Chondrocyte (in vitro differentiated cells): ENCODE measurements at regions not wholly inside any gene's neighbourhood (a gene's known extent, or its start where the extent isn't known, plus 50 kb on each side); places are given as distances from the start of the nearest gene placed in this dataset.

Experiments
- DNase-seq: peaks from one replicate; pipeline ENCODE4 v3.0.0; 2021; ENCODE audit warnings: mixed read lengths, low spot score
- H3K27ac Mint-ChIP-seq: one replicate; pipeline ENCODE4 v1.8.0; 2021; ENCODE audit warnings: mild to moderate bottlenecking, moderate library complexity, mixed read lengths; ENCODE audit not compliant: unreplicated experiment
- H3K27me3 Mint-ChIP-seq: 2 replicates; pipeline ENCODE4 v1.8.0; 2021; ENCODE audit warnings: low read depth, mixed read lengths
- H3K36me3 Mint-ChIP-seq: 2 replicates; pipeline ENCODE4 v1.8.0; 2021; ENCODE audit warnings: low read depth, mixed read lengths
- H3K4me1 Mint-ChIP-seq: 2 replicates; pipeline ENCODE4 v1.8.0; 2021; ENCODE audit warnings: low read depth, mild to moderate bottlenecking, mixed read lengths
- H3K4me3 Mint-ChIP-seq: one replicate; pipeline ENCODE4 v1.8.0; 2021; ENCODE audit warnings: mild to moderate bottlenecking, moderate library complexity, mixed read lengths; ENCODE audit not compliant: unreplicated experiment
- H3K9me3 Mint-ChIP-seq: 2 replicates; pipeline ENCODE4 v1.8.0; 2021; ENCODE audit warnings: low read depth, mixed read lengths
- TF ChIP-seq, protein P1 (sequence below): fragments of 200-600 bp; sonication (generic); IDR thresholded peaks from 2 replicates; pipeline ENCODE4 v1.5.0; 2021; ENCODE audit warnings: antibody characterized with exemption, mild to moderate bottlenecking, moderate library complexity

DNA sequence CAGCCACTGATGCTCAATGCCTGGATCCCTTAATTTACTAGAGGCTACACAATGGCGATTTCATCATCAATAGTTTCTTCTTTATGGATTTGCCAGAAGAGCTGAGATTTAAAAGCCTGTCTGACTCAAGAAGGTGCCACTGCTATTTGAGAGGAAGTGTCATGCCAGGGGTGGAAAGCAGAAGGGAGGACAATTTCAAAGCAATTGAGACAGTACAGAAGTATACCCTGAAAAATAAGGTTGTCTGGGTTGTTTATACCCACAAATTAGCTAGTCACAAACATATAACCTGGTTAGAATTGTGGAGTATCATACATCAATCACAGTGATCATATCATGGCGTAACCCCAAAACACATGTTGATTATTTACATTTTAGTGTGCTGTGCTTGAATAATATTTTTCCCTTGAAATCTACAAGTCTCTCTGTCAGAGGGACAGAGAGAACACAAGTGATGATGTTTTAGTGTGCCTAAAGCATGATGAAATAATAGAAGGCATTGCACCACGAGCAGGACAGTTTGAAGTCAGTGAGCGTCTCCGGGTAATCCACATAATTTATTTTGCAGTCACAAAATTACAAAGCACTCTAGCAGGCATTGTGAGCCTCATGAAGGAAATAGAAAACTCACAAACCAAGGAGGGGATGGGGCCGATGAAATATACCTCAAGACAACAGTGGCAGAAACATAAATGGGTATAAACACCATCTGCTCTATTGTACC, 312.2 kb upstream of the SPRED2 start:
- peaks cover 17% of the 10 kb centered on the region for H3K4me1 Mint-ChIP-seq
- H3K27me3 Mint-ChIP-seq = peaks cover 7% of the 10 kb centered on the region
- no peaks in the 10 kb centered on the region for H3K9me3 Mint-ChIP-seq
- TF ChIP-seq, protein P1, sequence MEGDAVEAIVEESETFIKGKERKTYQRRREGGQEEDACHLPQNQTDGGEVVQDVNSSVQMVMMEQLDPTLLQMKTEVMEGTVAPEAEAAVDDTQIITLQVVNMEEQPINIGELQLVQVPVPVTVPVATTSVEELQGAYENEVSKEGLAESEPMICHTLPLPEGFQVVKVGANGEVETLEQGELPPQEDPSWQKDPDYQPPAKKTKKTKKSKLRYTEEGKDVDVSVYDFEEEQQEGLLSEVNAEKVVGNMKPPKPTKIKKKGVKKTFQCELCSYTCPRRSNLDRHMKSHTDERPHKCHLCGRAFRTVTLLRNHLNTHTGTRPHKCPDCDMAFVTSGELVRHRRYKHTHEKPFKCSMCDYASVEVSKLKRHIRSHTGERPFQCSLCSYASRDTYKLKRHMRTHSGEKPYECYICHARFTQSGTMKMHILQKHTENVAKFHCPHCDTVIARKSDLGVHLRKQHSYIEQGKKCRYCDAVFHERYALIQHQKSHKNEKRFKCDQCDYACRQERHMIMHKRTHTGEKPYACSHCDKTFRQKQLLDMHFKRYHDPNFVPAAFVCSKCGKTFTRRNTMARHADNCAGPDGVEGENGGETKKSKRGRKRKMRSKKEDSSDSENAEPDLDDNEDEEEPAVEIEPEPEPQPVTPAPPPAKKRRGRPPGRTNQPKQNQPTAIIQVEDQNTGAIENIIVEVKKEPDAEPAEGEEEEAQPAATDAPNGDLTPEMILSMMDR = no peak
- H3K27ac Mint-ChIP-seq = no peak overlapping the region
- H3K36me3 Mint-ChIP-seq = no peaks in the 10 kb centered on the region
- no peak for DNase-seq
- no peak overlapping the region for H3K4me3 Mint-ChIP-seq

DNA sequence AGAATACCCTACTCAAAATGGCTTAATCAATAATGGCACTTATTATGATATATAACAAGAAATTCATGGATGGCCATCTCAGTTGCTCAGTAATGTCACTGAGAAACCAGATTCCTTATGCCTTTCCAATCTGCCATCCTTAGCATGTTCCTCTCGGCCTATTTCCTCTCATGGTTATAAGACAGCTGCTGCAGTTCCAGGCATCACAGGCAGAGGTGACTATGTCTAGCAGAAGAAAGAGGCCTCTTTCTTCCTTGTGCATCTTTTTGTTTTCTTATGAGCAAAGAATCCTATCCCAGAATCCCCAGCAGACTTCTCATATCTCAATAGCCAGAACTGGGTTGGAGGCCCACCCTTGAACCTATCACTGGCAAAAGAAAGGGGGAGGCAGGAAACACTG, 310.6 kb upstream of the SPRED2 start:
- Mint-ChIP-seq H3K9me3 (no peaks in the 10 kb centered on the region), H3K27ac (no peak overlapping the region), H3K4me1 (peaks cover 10% of the 10 kb centered on the region), H3K4me3 (no peak overlapping the region), H3K36me3 (no peaks in the 10 kb centered on the region), H3K27me3 (peaks cover 7% of the 10 kb centered on the region)
- DNase-seq = no peak
- TF ChIP-seq, protein P1 = peak; percentile 22

DNA sequence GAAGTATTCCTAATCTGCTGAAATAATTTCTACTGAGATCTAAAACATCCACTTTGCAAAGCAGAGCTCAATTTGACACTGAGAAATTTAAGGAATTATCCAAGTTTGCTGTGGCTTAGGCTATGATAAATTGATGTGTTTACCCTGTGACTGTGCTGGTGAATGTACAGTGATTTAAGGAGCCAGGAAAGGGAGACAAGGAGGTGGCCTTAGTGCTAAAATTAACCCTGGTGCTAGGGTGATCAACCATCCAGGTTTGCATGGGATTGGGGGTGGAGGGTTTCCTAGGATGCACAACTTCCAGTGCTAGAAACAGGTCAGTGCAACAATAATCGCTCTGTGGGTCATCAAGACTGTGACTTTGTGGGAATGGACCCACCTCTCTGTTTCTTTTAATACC, 307.5 kb upstream of the SPRED2 start:
- H3K27ac Mint-ChIP-seq = no peak overlapping the region
- no peaks in the 10 kb centered on the region for H3K9me3 Mint-ChIP-seq
- no peaks in the 10 kb centered on the region for H3K4me1 Mint-ChIP-seq
- no peak for DNase-seq
- H3K27me3 Mint-ChIP-seq = peaks cover 10% of the 10 kb centered on the region
- TF ChIP-seq, protein P1 = no peak
- H3K4me3 Mint-ChIP-seq = no peak overlapping the region
- H3K36me3 Mint-ChIP-seq = no peaks in the 10 kb centered on the region

DNA sequence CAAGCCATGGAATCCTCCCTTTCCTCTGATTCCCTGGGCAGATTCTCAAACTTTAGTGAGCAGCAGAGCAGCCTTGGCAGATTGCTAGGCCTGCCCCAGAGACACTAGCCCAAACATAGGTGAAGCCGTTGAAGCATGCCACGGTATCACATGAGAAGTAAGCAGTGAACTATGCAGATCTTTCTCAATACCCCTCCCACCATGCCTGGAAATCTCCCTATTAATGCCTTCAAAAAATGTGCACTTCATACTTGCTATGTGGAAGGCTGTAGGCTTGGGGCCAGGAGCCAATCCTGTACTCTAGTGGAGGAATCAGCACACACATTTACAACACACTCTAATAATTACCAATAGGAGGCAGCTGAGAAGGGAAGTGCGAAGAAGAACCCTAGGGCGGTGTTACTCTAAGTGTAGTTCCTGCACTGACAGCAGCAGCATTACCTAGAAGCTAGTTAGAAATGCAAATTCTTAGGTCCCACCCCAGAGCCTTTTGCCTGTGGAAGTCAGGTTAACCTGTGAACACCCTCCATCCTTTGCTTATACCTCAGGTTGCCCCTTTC, 305.1 kb upstream of the SPRED2 start:
- Mint-ChIP-seq H3K4me1 (no peaks in the 10 kb centered on the region), H3K27ac (no peak overlapping the region), H3K27me3 (peaks cover 10% of the 10 kb centered on the region), H3K36me3 (no peaks in the 10 kb centered on the region), H3K4me3 (no peak overlapping the region), H3K9me3 (no peaks in the 10 kb centered on the region)
- TF ChIP-seq, protein P1 = no peak
- DNase-seq = no peak

DNA sequence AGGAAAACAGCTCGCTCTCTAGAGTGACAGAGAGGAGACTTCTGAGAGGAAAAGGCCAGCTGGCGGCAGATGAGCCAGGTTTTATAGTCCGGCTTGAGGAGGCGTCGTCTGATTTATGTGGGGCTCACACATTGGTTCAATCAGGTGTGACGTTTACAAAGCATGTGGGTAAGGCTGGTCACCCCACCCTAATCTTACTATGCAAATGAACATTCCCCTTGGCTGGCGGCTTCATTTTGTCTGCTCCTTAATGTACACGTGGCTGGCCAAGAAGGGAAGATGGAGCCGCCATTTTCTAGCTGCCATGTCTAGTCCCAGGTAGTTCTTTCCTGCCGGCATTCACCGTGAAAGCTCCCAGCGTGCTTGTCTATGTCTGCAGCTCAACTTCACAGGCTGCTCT, 299.1 kb upstream of the SPRED2 start:
- Mint-ChIP-seq H3K4me3 (no peak overlapping the region), H3K27me3 (peaks cover 11% of the 10 kb centered on the region), H3K36me3 (no peaks in the 10 kb centered on the region), H3K9me3 (peaks cover 2% of the 10 kb centered on the region), H3K27ac (no peak overlapping the region), H3K4me1 (no peaks in the 10 kb centered on the region)
- TF ChIP-seq, protein P1 = no peak
- no peak for DNase-seq
